Ovary (tissue), 3 donors: ENCODE measurements at regions not wholly inside any gene's neighbourhood (a gene's known extent, or its start where the extent isn't known, plus 50 kb on each side); places are given as distances from the start of the nearest gene placed in this dataset.

Experiments
- EP300 ChIP-seq: sonication (generic); formaldehyde crosslinking; IDR thresholded peaks from one replicate; pipeline ENCODE4 v1.6.1; 2017; ENCODE audit warnings: antibody characterized with exemption
- POLR2A ChIP-seq: fragments of 450-650 bp; IDR thresholded peaks from one replicate; pipeline ENCODE4 v1.6.1; 2017; ENCODE audit warnings: antibody characterized with exemption, mild to moderate bottlenecking, moderate library complexity
- TF ChIP-seq, protein P1 (sequence below), 3 donors: fragments of 450-650 bp in 2 of 3; fragments of 200-600 bp in 1 of 3; IDR thresholded peaks; one replicate each; pipeline versions ENCODE4 v1.5.1 to v1.8.0; 2016 to 2022; ENCODE audit warnings: antibody characterized with exemption in 3 of 3, mild to moderate bottlenecking in 1 of 3
- donor health status: DM: no; HTN: no; CAD: no.

DNA sequence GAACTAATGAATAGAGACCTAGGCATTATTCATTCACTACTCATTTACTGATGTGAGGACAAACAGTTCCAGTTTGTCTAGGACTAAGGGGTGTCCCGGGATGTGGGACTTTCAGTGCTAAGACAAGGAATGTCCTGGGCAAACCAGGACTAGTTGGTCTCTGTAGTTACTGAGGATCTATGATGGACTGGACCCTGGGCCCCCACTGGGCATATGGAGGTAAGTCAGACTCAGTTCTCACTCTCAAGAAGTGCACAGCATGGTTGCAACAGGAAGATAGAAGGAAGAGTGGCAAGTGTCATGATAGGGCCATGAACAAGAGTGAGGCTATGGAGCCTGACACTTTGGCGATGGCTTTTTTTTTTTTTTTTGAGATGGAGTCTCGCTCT lies 128.2 kb downstream of the MYCN start:
- TF ChIP-seq, protein P1, sequence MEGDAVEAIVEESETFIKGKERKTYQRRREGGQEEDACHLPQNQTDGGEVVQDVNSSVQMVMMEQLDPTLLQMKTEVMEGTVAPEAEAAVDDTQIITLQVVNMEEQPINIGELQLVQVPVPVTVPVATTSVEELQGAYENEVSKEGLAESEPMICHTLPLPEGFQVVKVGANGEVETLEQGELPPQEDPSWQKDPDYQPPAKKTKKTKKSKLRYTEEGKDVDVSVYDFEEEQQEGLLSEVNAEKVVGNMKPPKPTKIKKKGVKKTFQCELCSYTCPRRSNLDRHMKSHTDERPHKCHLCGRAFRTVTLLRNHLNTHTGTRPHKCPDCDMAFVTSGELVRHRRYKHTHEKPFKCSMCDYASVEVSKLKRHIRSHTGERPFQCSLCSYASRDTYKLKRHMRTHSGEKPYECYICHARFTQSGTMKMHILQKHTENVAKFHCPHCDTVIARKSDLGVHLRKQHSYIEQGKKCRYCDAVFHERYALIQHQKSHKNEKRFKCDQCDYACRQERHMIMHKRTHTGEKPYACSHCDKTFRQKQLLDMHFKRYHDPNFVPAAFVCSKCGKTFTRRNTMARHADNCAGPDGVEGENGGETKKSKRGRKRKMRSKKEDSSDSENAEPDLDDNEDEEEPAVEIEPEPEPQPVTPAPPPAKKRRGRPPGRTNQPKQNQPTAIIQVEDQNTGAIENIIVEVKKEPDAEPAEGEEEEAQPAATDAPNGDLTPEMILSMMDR (IDR thresholded peaks at IDR 0.05) = no peak
- TF ChIP-seq POLR2A (no peak), EP300 (no peak)
